ENCODE measurements at regions not wholly inside any gene's neighbourhood (a gene's known extent, or its start where the extent isn't known, plus 50 kb on each side); places are given as distances from the start of the nearest gene placed in this dataset.
"Not testable (repeated sequence)": the region's sequence is repeated elsewhere in the genome, so short reads cannot be mapped to it uniquely, and the experiment has no call there.

DNA sequence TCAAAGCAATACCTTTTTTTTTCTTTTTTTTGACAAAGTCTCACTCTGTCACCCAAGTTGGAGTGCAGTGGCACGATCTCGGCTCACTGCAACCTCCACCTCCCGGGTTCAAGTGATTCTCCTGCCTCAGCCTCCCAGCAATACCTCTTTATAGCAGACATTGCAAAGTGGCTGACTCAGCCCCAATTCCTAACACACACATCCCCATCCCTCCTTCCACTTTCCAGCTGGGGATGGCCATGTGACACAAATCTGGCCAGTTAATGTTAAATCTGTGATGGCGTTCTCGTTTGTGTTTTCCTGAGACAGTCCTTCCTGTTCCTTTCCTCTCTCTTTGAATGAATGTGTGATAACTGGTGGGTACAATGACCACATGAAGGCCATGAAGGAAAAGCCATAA is 276.2 kb upstream of the KLF3 start:
- no peak overlapping the region for H2AFZ ChIP-seq (ENCODE audit: low read length)
- no peaks in the 10 kb centered on the region for H3K27me3 ChIP-seq (replicated peaks in 1 of 4; ENCODE audit: control insufficient read depth in 3 of 4, extremely low read depth in 1 of 4, insufficient read depth in 3 of 4, low read length in 3 of 4)
- CTCF ChIA-PET (ENCODE audit: partially characterized antibody) = no interaction called here
- H3K56ac ChIP-seq (replicated peaks; ENCODE audit: insufficient read length, low read depth, low read length) = no peak overlapping the region
- H3K18ac ChIP-seq (ENCODE audit: extremely low read depth, low read length) = no peak overlapping the region
- no peaks in the 10 kb centered on the region for H4K20me1 ChIP-seq (replicated peaks in 1 of 2; ENCODE audit: control insufficient read depth in 1 of 2, insufficient read depth in 2 of 2, low read length in 2 of 2)
- no peak overlapping the region for H4K91ac ChIP-seq (replicated peaks; ENCODE audit: insufficient read length, low read length)
- H3K9ac ChIP-seq (replicated peaks in 1 of 4; ENCODE audit: extremely low read depth in 1 of 4, low read depth in 3 of 4, low read length in 3 of 4) = no peak overlapping the region
- 87% methylated on average over 5 of the region's 5 CpGs; no CpG with 5 or more reads in 1 of the 2 experiments for WGBS, 2 experiments (ENCODE audit: extremely low coverage in 1 of 2, insufficient coverage in 1 of 2, insufficient read length in 1 of 2, insufficient replicate concordance in 2 of 2, low coverage in 1 of 2, low lambda C conversion rate in 2 of 2, missing lambda C conversion rate in 1 of 2)
- H3K4ac ChIP-seq (replicated peaks; ENCODE audit: insufficient read length, low read depth, low read length) = no peak overlapping the region
- H3K4me3 ChIP-seq (ENCODE audit: extremely low read depth in 1 of 4, insufficient read depth in 2 of 4, low read depth in 3 of 4, low read length in 4 of 4) = no peak overlapping the region
- no peak for DNase-seq (ENCODE audit: low read depth in 1 of 2, low spot score in 2 of 2)
- no peak for FAIRE-seq
- no peaks in the 10 kb centered on the region for H3K23me2 ChIP-seq (ENCODE audit: low read depth, low read length)
- H2BK5ac ChIP-seq (ENCODE audit: low read depth, low read length) = no peak overlapping the region
- H3K14ac ChIP-seq (ENCODE audit: insufficient read length) = no peak overlapping the region
- H2BK120ac ChIP-seq (replicated peaks; ENCODE audit: low read depth, low read length) = no peak overlapping the region
- no peak overlapping the region for H2BK12ac ChIP-seq (ENCODE audit: low read depth, low read length)
- no peak overlapping the region for H4K5ac ChIP-seq (ENCODE audit: insufficient read length, low read depth, low read length)
- H3K4me1 ChIP-seq (replicated peaks in 1 of 4; ENCODE audit: control insufficient read depth in 3 of 4, insufficient read depth in 4 of 4, low read length in 3 of 4) = 0 out of 7 replicates have a peak, but pooled peaks cover 0 to 4% (median 0%) of the 10 kb centered on the region in 4 experiments
- no peak overlapping the region for H3K27ac ChIP-seq (ENCODE audit: low read depth, low read length)
- H3K9me3 ChIP-seq (ENCODE audit: insufficient read depth in 2 of 2, low read depth in 1 of 2, low read length in 1 of 2) = peaks cover 16 to 19% of the 10 kb centered on the region in 2 experiments
- H2AK5ac ChIP-seq (ENCODE audit: low read depth, low read length) = no peak overlapping the region
- POLR2A ChIA-PET (ENCODE audit: partially characterized antibody) = no interaction called here
- no peaks in the 10 kb centered on the region for H3K79me2 ChIP-seq (ENCODE audit: control insufficient read depth in 1 of 2, insufficient read depth in 2 of 2, low read length in 2 of 2)
- no peaks in the 10 kb centered on the region for H3K36me3 ChIP-seq (ENCODE audit: control insufficient read depth in 2 of 4, insufficient read depth in 4 of 4, low read length in 3 of 4)
- no peak overlapping the region for H2BK15ac ChIP-seq (ENCODE audit: low read length)
- no peak overlapping the region for H4K8ac ChIP-seq (ENCODE audit: extremely low read depth, insufficient read depth, low read length)
- H2BK20ac ChIP-seq (ENCODE audit: low read length) = no peak overlapping the region
- H3K4me2 ChIP-seq (ENCODE audit: insufficient read depth in 1 of 2, low read depth in 2 of 2, low read length in 2 of 2) = no peak overlapping the region
- H3K23ac ChIP-seq (ENCODE audit: insufficient read length) = no peak overlapping the region
- TF ChIP-seq SIN3A (conservative IDR thresholded peaks at IDR 0.05 in 1 of 2, IDR thresholded peaks at IDR 0.05 in 1 of 2; ENCODE audit: low read depth in 1 of 2, low read length in 2 of 2) = no peak
- H3K79me1 ChIP-seq (ENCODE audit: low read depth, low read length) = no peaks in the 10 kb centered on the region

DNA sequence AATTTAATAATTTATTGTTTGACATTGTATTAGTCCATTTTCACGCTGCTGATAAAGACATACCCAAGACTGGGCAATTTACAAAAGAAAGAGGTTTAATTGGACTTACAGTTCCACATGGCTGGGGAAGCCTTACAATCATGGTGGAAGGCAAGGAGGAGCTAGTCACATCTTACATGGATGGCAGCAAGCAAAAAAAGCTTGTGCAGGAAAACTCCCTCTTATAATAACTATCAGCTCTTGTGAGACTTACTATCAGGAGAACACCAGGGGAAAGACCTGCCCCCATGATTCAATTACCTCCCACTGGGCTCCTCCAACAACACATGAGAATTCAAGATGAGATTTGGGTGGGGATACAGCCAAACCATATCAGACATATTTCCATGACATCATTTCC is 275.1 kb upstream of the KLF3 start:
- H3K56ac ChIP-seq (replicated peaks; ENCODE audit: insufficient read length, low read depth, low read length); H3K14ac ChIP-seq (ENCODE audit: insufficient read length); H3K4me3 ChIP-seq (ENCODE audit: extremely low read depth in 1 of 4, insufficient read depth in 2 of 4, low read depth in 3 of 4, low read length in 4 of 4); H2BK20ac ChIP-seq (ENCODE audit: low read length); H4K8ac ChIP-seq (ENCODE audit: extremely low read depth, insufficient read depth, low read length); H3K9ac ChIP-seq (replicated peaks in 1 of 4; ENCODE audit: extremely low read depth in 1 of 4, low read depth in 3 of 4, low read length in 3 of 4); H2BK12ac ChIP-seq (ENCODE audit: low read depth, low read length); H3K4me1 ChIP-seq (replicated peaks in 1 of 4; ENCODE audit: control insufficient read depth in 3 of 4, insufficient read depth in 4 of 4, low read length in 3 of 4); H3K4ac ChIP-seq (replicated peaks; ENCODE audit: insufficient read length, low read depth, low read length); H4K5ac ChIP-seq (ENCODE audit: insufficient read length, low read depth, low read length); H2AK5ac ChIP-seq (ENCODE audit: low read depth, low read length); H3K4me2 ChIP-seq (ENCODE audit: insufficient read depth in 1 of 2, low read depth in 2 of 2, low read length in 2 of 2); H3K79me2 ChIP-seq (ENCODE audit: control insufficient read depth in 1 of 2, insufficient read depth in 2 of 2, low read length in 2 of 2); H3K27me3 ChIP-seq (replicated peaks in 1 of 4; ENCODE audit: control insufficient read depth in 3 of 4, extremely low read depth in 1 of 4, insufficient read depth in 3 of 4, low read length in 3 of 4); H4K91ac ChIP-seq (replicated peaks; ENCODE audit: insufficient read length, low read length); H2BK15ac ChIP-seq (ENCODE audit: low read length); POLR2A ChIA-PET (ENCODE audit: partially characterized antibody); H3K79me1 ChIP-seq (ENCODE audit: low read depth, low read length); H2BK120ac ChIP-seq (replicated peaks; ENCODE audit: low read depth, low read length); FAIRE-seq; DNase-seq (ENCODE audit: low read depth in 1 of 2, low spot score in 2 of 2); H3K23me2 ChIP-seq (ENCODE audit: low read depth, low read length); H3K23ac ChIP-seq (ENCODE audit: insufficient read length); H3K18ac ChIP-seq (ENCODE audit: extremely low read depth, low read length); H3K36me3 ChIP-seq (ENCODE audit: control insufficient read depth in 2 of 4, insufficient read depth in 4 of 4, low read length in 3 of 4); H2AFZ ChIP-seq (ENCODE audit: low read length); H2BK5ac ChIP-seq (ENCODE audit: low read depth, low read length); H3K27ac ChIP-seq (ENCODE audit: low read depth, low read length); H4K20me1 ChIP-seq (replicated peaks in 1 of 2; ENCODE audit: control insufficient read depth in 1 of 2, insufficient read depth in 2 of 2, low read length in 2 of 2): not testable (repeated sequence)
- 0% methylated on average over 1 of the region's 1 CpG; no CpG with 5 or more reads in 1 of the 2 experiments for WGBS, 2 experiments (ENCODE audit: extremely low coverage in 1 of 2, insufficient coverage in 1 of 2, insufficient read length in 1 of 2, insufficient replicate concordance in 2 of 2, low coverage in 1 of 2, low lambda C conversion rate in 2 of 2, missing lambda C conversion rate in 1 of 2)
- CTCF ChIA-PET (ENCODE audit: partially characterized antibody) = interaction anchor here (0.8 kb wide), 1 partner anchor 151 kb away, joined by 3 read pairs; no protein-coding TSS in a partner anchor
- peaks cover 16 to 25% of the 10 kb centered on the region in 2 experiments for H3K9me3 ChIP-seq (ENCODE audit: insufficient read depth in 2 of 2, low read depth in 1 of 2, low read length in 1 of 2)
